Upper lobe of right lung (tissue), 1 donor: ENCODE measurements at regions not wholly inside any gene's neighbourhood (a gene's known extent, or its start where the extent isn't known, plus 50 kb on each side); places are given as distances from the start of the nearest gene placed in this dataset.
A peak's percentile ranks its signal among the peaks of the same experiment; 100 is the strongest.

Source experiments
- ATAC-seq: fragments of 200-7000 bp; cut with Tn5 transposase; one replicate; pipeline ENCODE4 v1.9.1; 2020; ENCODE audit warnings: mild to moderate bottlenecking, moderate library complexity
- DNase-seq: peaks from one replicate; pipeline ENCODE4 v3.0.0-alpha.2; 2020
- H3K27ac ChIP-seq: fragments of 200-600 bp; one replicate; pipeline ENCODE4 v1.8.0; 2022
- H3K27me3 ChIP-seq: fragments of 200-600 bp; one replicate; pipeline ENCODE4 v1.8.0; 2022; ENCODE audit warnings: mild to moderate bottlenecking
- H3K36me3 ChIP-seq: fragments of 200-600 bp; one replicate; pipeline ENCODE4 v1.8.0; 2022
- H3K4me1 ChIP-seq: fragments of 200-600 bp; one replicate; pipeline ENCODE4 v1.8.0; 2022
- H3K4me3 ChIP-seq: fragments of 200-600 bp; one replicate; pipeline ENCODE4 v1.8.0; 2022; ENCODE audit warnings: mild to moderate bottlenecking
- H3K9me3 ChIP-seq: fragments of 200-600 bp; one replicate; pipeline ENCODE4 v1.8.0; 2022
- CTCF ChIP-seq: fragments of 200-600 bp; IDR thresholded peaks from one replicate; pipeline ENCODE4 v1.8.0; 2022; ENCODE audit warnings: antibody characterized with exemption
- intact Hi-C: fragments of 100-400 bp; cut with DNase I; formaldehyde crosslinking; loops from one replicate; pipeline ENCODE4 v1.11.0; 2022
- donor health status: DM: no; HTN: yes; CAD: no; lungs with severe emphysema.

- Histone ChIP-seq H3K27me3 (no peaks in the 10 kb centered on the region), H3K4me1 (no peaks in the 10 kb centered on the region), H3K27ac (no peak overlapping the region), H3K36me3 (no peaks in the 10 kb centered on the region), H3K9me3 (no peaks in the 10 kb centered on the region), H3K4me3 (no peak overlapping the region)
- DNase-seq (no peak), ATAC-seq (no peak)
- no peak for TF ChIP-seq CTCF
- intact Hi-C loops, result no loop called here
Observed at GRCh38 chr7:33825644-33826043, 79.7 kb upstream of the BMPER start.

GRCh38 chr7:33829536-33829935, 75.8 kb upstream of the BMPER start:
- H3K4me1 ChIP-seq, result no peaks in the 10 kb centered on the region
- no peak overlapping the region for H3K4me3 ChIP-seq
- H3K27ac ChIP-seq, result no peak overlapping the region
- ATAC-seq, result no peak
- no peaks in the 10 kb centered on the region for H3K27me3 ChIP-seq
- H3K9me3 ChIP-seq, result no peaks in the 10 kb centered on the region
- no peak for DNase-seq
- H3K36me3 ChIP-seq, result no peaks in the 10 kb centered on the region
- intact Hi-C loops, result no loop called here
- TF ChIP-seq CTCF, result no peak

- H3K27me3 ChIP-seq, result no peaks in the 10 kb centered on the region
- H3K9me3 ChIP-seq, result no peaks in the 10 kb centered on the region
- DNase-seq (no peak), ATAC-seq (peak; percentile 39)
- intact Hi-C loops, result no loop called here
- no peak overlapping the region for H3K27ac ChIP-seq
- no peaks in the 10 kb centered on the region for H3K4me1 ChIP-seq
- H3K4me3 ChIP-seq, result no peak overlapping the region
- no peaks in the 10 kb centered on the region for H3K36me3 ChIP-seq
- no peak for TF ChIP-seq CTCF
Observed at GRCh38 chr7:33831389-33832141, 73.8 kb upstream of the BMPER start.

GRCh38 chr7:33832271-33832721, 73.0 kb upstream of the BMPER start:
- Histone ChIP-seq H3K9me3 (no peaks in the 10 kb centered on the region), H3K4me3 (no peak overlapping the region), H3K36me3 (no peaks in the 10 kb centered on the region), H3K4me1 (no peaks in the 10 kb centered on the region), H3K27me3 (no peaks in the 10 kb centered on the region), H3K27ac (no peak overlapping the region)
- intact Hi-C loops, result no loop called here
- no peak for TF ChIP-seq CTCF
- no peak for DNase-seq
- ATAC-seq, result no peak

GRCh38 chr7:33836797-33837355, 68.5 kb upstream of the BMPER start:
- TF ChIP-seq CTCF, result no peak
- no peak for ATAC-seq
- no peak for DNase-seq
- intact Hi-C loops, result no loop called here
- Histone ChIP-seq H3K27me3 (no peaks in the 10 kb centered on the region), H3K9me3 (no peaks in the 10 kb centered on the region), H3K27ac (no peak overlapping the region), H3K4me3 (no peak overlapping the region), H3K36me3 (no peaks in the 10 kb centered on the region), H3K4me1 (no peaks in the 10 kb centered on the region)
